IMR-90 (cell line): ENCODE measurements at regions not wholly inside any gene's neighbourhood (a gene's known extent, or its start where the extent isn't known, plus 50 kb on each side); places are given as distances from the start of the nearest gene placed in this dataset.

Experiments used
- ATAC-seq: fragments of 200-7000 bp; cut with Tn5 transposase; 2 replicates; pipeline ENCODE4 v1.9.1; 2020; ENCODE audit warnings: low read depth, mild to moderate bottlenecking, moderate library complexity
- BruUV-seq: library from RNA; stranded (reverse); fragments of 400-500 nt; replicated peaks from 2 replicates; lab custom pipeline; 2021; lab: Mats Ljungman, UMichigan
- CTCF ChIA-PET: fragments of 300-600 bp; formaldehyde crosslinking; extraction: SDS; loops from one replicate; lab custom pipeline; 2021; ENCODE audit warnings: antibody characterized with exemption; lab: Yijun Ruan, JAX
- POLR2A ChIA-PET: fragments of 300-600 bp; sonication (Branson Sonifier 250); formaldehyde crosslinking; loops from one replicate; lab custom pipeline; 2022; ENCODE audit warnings: antibody characterized with exemption; ENCODE audit not compliant: unreplicated experiment; lab: Charles Lee
- DNase-seq: peaks from one replicate; pipeline ENCODE4 v3.0.0; 2013
- H2AFZ ChIP-seq: replicated peaks from 2 replicates; pipeline ENCODE3; 2013; ENCODE audit warnings: low read length, mild to moderate bottlenecking; ENCODE audit not compliant: poor library complexity
- H2AK5ac ChIP-seq: 2 replicates; pipeline ENCODE4 v1.6.1; 2013; ENCODE audit warnings: low read depth, low read length, inconsistent platforms
- H2AK9ac ChIP-seq: replicated peaks from 2 replicates; pipeline ENCODE3; 2013; ENCODE audit warnings: mild to moderate bottlenecking, low read depth, low read length, moderate library complexity; ENCODE audit not compliant: poor library complexity
- H2BK120ac ChIP-seq: 2 replicates; pipeline ENCODE4 v1.6.1; 2013; ENCODE audit warnings: low read depth, low read length, inconsistent platforms
- H2BK15ac ChIP-seq: 3 replicates; pipeline ENCODE4 v1.6.1; 2013; ENCODE audit warnings: low read depth, low read length, inconsistent platforms
- H2BK20ac ChIP-seq: 2 replicates; pipeline ENCODE4 v1.6.1; 2013; ENCODE audit warnings: low read depth, mild to moderate bottlenecking, inconsistent platforms, low read length, moderate library complexity
- H2BK5ac ChIP-seq: 2 replicates; pipeline ENCODE4 v1.6.1; 2013; ENCODE audit warnings: mild to moderate bottlenecking, low read depth, low read length, inconsistent platforms; ENCODE audit not compliant: poor library complexity, severe bottlenecking
- H3K14ac ChIP-seq: replicated peaks from 2 replicates; pipeline ENCODE4 v1.6.1; 2013; ENCODE audit warnings: low read depth, low read length, inconsistent platforms
- H3K18ac ChIP-seq: 2 replicates; pipeline ENCODE4 v1.6.1; 2013; ENCODE audit warnings: low read depth, low read length, control low read depth
- H3K23ac ChIP-seq: 2 replicates; pipeline ENCODE4 v1.6.1; 2013; ENCODE audit warnings: low read depth, low read length, inconsistent platforms
- H3K27ac ChIP-seq: 2 replicates; pipeline ENCODE4 v1.5.1; 2013; ENCODE audit warnings: mild to moderate bottlenecking, control low read depth, low read length; ENCODE audit not compliant: insufficient read depth
- H3K27me3 ChIP-seq: 2 replicates; pipeline ENCODE4 v1.6.1; 2013; ENCODE audit warnings: low read length; ENCODE audit not compliant: control insufficient read depth, insufficient read depth
- H3K36me3 ChIP-seq: 2 replicates; pipeline ENCODE4 v1.6.1; 2013; ENCODE audit warnings: low read length, mixed read lengths; ENCODE audit not compliant: control insufficient read depth, insufficient read depth
- H3K4ac ChIP-seq: 2 replicates; pipeline ENCODE4 v1.6.1; 2013; ENCODE audit warnings: low read depth, low read length, inconsistent platforms
- H3K4me1 ChIP-seq: 2 replicates; pipeline ENCODE4 v1.6.1; 2013; ENCODE audit warnings: low read length, mixed read lengths; ENCODE audit not compliant: control insufficient read depth, insufficient read depth
- H3K4me2 ChIP-seq: 2 replicates; pipeline ENCODE4 v1.6.1; 2013; ENCODE audit warnings: low read depth, mild to moderate bottlenecking, control low read depth, low read length, moderate library complexity
- H3K4me3 ChIP-seq: 2 replicates; pipeline ENCODE4 v1.5.1; 2013; ENCODE audit warnings: low read depth, mild to moderate bottlenecking, control low read depth, low read length, moderate library complexity; ENCODE audit not compliant: insufficient read depth
- H3K56ac ChIP-seq: 2 replicates; pipeline ENCODE4 v1.6.1; 2013; ENCODE audit warnings: low read length, inconsistent platforms; ENCODE audit not compliant: insufficient read depth; ENCODE audit errors: extremely low read depth
- H3K79me1 ChIP-seq, 2 experiments: 2 replicates each; pipeline ENCODE4 v1.6.1; 2013; ENCODE audit warnings: low read length in 2 of 2, inconsistent platforms in 1 of 2, low read depth in 1 of 2
- H3K9ac ChIP-seq: 2 replicates; pipeline ENCODE4 v1.6.1; 2013; ENCODE audit warnings: low read depth, low read length, control low read depth
- H3K9me1 ChIP-seq: 2 replicates; pipeline ENCODE4 v1.6.1; 2013; ENCODE audit warnings: low read length, inconsistent platforms; ENCODE audit not compliant: insufficient read depth
- H3K9me3 ChIP-seq: 2 replicates; pipeline ENCODE4 v1.6.1; 2013; ENCODE audit warnings: low read length; ENCODE audit not compliant: control insufficient read depth, insufficient read depth
- H4K20me1 ChIP-seq: 2 replicates; pipeline ENCODE4 v1.6.1; 2013; ENCODE audit warnings: low read length, inconsistent platforms; ENCODE audit not compliant: insufficient read depth
- H4K5ac ChIP-seq: 2 replicates; pipeline ENCODE4 v1.6.1; 2013; ENCODE audit warnings: mild to moderate bottlenecking, low read depth, low read length, control low read depth
- H4K8ac ChIP-seq, 2 experiments: 2 replicates each; pipeline ENCODE4 v1.6.1; 2013; ENCODE audit warnings: low read depth in 2 of 2, low read length in 2 of 2, control low read depth in 1 of 2, inconsistent platforms in 1 of 2
- H4K91ac ChIP-seq: 2 replicates; pipeline ENCODE4 v1.6.1; 2013; ENCODE audit warnings: low read depth, low read length, inconsistent platforms; ENCODE audit not compliant: insufficient read depth
- CEBPB ChIP-seq: IDR thresholded peaks from 2 replicates; pipeline ENCODE4 v1.6.1; 2012; ENCODE audit warnings: low read depth, low read length, improper control_type of control experiment
- MAZ ChIP-seq: IDR thresholded peaks from 2 replicates; pipeline ENCODE4 v1.6.1; 2012; ENCODE audit warnings: low read depth, mild to moderate bottlenecking, low read length, improper control_type of control experiment, moderate library complexity, borderline replicate concordance
- RFX5 ChIP-seq: IDR thresholded peaks from 2 replicates; pipeline ENCODE4 v1.8.0; 2012; ENCODE audit warnings: low read depth, mild to moderate bottlenecking, low read length, moderate library complexity
- SMC3 ChIP-seq: fragments of 150-350 bp; IDR thresholded peaks from 2 replicates; pipeline ENCODE4 v1.6.1; 2016; ENCODE audit warnings: low read depth, mild to moderate bottlenecking, antibody characterized with exemption, low read length, moderate library complexity
- dilution Hi-C: fragments of 300-500 bp; cut with HindIII; formaldehyde crosslinking; loops from one replicate; pipeline ENCODE4 v1.14.3; 2018; ENCODE audit warnings: low sequenced_read_pairs; ENCODE audit not compliant: unreplicated experiment
- in situ Hi-C: fragments of 300-500 bp; cut with MboI; formaldehyde crosslinking; loops from 3 replicates; pipeline ENCODE4 v1.14.3; 2019; ENCODE audit warnings: low sequenced_read_pairs, inconsistent platforms, mixed read lengths
- intact Hi-C: fragments of 100-400 bp; cut with micrococcal nuclease; formaldehyde crosslinking; loops from 2 replicates; pipeline ENCODE4 v1.10.0; 2022

- Histone ChIP-seq H4K91ac (no peak overlapping the region), H3K27me3 (no peaks in the 10 kb centered on the region), H2AK5ac (no peak overlapping the region), H3K56ac (no peak overlapping the region), H3K9me3 (no peaks in the 10 kb centered on the region), H2BK120ac (no peak overlapping the region), H3K9ac (no peak overlapping the region), H3K27ac (no peak overlapping the region), H3K36me3 (no peaks in the 10 kb centered on the region), H3K4me1 (no peaks in the 10 kb centered on the region), H2BK15ac (no peak overlapping the region), H3K79me1 (no peaks in the 10 kb centered on the region), H3K4ac (no peak overlapping the region), H3K4me2 (no peak overlapping the region), H3K14ac (no peak overlapping the region), H2AK9ac (no peak overlapping the region), H3K23ac (no peak overlapping the region), H2BK5ac (no peak overlapping the region), H3K4me3 (no peak overlapping the region), H3K18ac (no peak overlapping the region), H3K9me1 (no peaks in the 10 kb centered on the region), H4K8ac (no peak overlapping the region), H4K5ac (no peak overlapping the region), H2AFZ (no peak overlapping the region), H4K20me1 (no peaks in the 10 kb centered on the region), H2BK20ac (no peak overlapping the region)
- ATAC-seq (no peak), DNase-seq (no peak)
- in situ Hi-C loops: no loop called here
- dilution Hi-C loops: no loop called here
- BruUV-seq: no TSS peak
- intact Hi-C loops: no loop called here
- TF ChIP-seq SMC3 (no peak), CEBPB (no peak), RFX5 (no peak), MAZ (no peak)
- ChIA-PET CTCF (no interaction called here), POLR2A (no interaction called here)
These were observed 549.2 kb upstream of the GRAMD2B start for GRCh38 chr5:125874057-125874456.
